Uterus (tissue), 3 donors: ENCODE measurements at regions not wholly inside any gene's neighbourhood (a gene's known extent, or its start where the extent isn't known, plus 50 kb on each side); places are given as distances from the start of the nearest gene placed in this dataset.
"Not testable (repeated sequence)": the region's sequence is repeated elsewhere in the genome, so short reads cannot be mapped to it uniquely, and the experiment has no call there.

ENCODE experiments used
- DNase-seq, 2 donors: peaks; one replicate each; pipeline ENCODE4 v3.0.0-alpha.2; 2019 to 2020
- H3K27ac ChIP-seq, 2 donors: fragments of 200-600 bp; sonication (generic); 1 replicate in 1 of 2; 2 replicates in 1 of 2; pipeline ENCODE4 v1.5.1; 2016 to 2018
- H3K27me3 ChIP-seq, 2 donors: fragments of 200-600 bp; sonication (generic); one replicate each; pipeline ENCODE4 v1.5.1; 2018 to 2019; ENCODE audit warnings: control low read depth in 1 of 2
- H3K36me3 ChIP-seq, 2 donors: fragments of 200-600 bp; sonication (generic); one replicate each; pipeline ENCODE4 v1.5.1; 2019; ENCODE audit warnings: control low read depth in 1 of 2
- H3K4me1 ChIP-seq, 2 donors: fragments of 200-600 bp; sonication (generic); one replicate each; pipeline ENCODE4 v1.5.1; 2018 to 2019; ENCODE audit warnings: control low read depth in 1 of 2
- H3K4me3 ChIP-seq, 2 donors: fragments of 200-600 bp; sonication (generic); 1 replicate in 1 of 2; 2 replicates in 1 of 2; pipeline ENCODE4 v1.5.1; 2018 to 2019; ENCODE audit warnings: mild to moderate bottlenecking in 1 of 2
- H3K9me3 ChIP-seq, 2 donors: fragments of 200-600 bp; sonication (generic); one replicate each; pipeline ENCODE4 v1.5.1; 2019; ENCODE audit warnings: control low read depth in 1 of 2
- CTCF ChIP-seq, 4 experiments: fragments of 200-600 bp in 2 of 4; fragments of 450-650 bp in 2 of 4; sonication (generic) in 2 of 4; IDR thresholded peaks; one replicate each; pipeline ENCODE4 v1.5.1; 2016 to 2019; ENCODE audit warnings: antibody characterized with exemption in 4 of 4, mild to moderate bottlenecking in 2 of 4, moderate library complexity in 1 of 4
- POLR2A ChIP-seq, 2 donors: fragments of 450-650 bp; IDR thresholded peaks; one replicate each; pipeline ENCODE4 v1.6.1; 2016; ENCODE audit warnings: antibody characterized with exemption in 2 of 2, mild to moderate bottlenecking in 1 of 2, moderate library complexity in 1 of 2
- intact Hi-C: fragments of 100-400 bp; cut with DNase I; formaldehyde crosslinking; loops from one replicate; pipeline ENCODE4 v1.15.1; 2023; ENCODE audit warnings: low total_unique reads
- donor health status: DM: yes; HTN: yes; CAD: no.

- Histone ChIP-seq H3K27ac (no peak overlapping the region), H3K27me3 (no peaks in the 10 kb centered on the region), H3K4me1 (no peaks in the 10 kb centered on the region), H3K4me3 (no peak overlapping the region), H3K9me3 (no peaks in the 10 kb centered on the region), H3K36me3 (no peaks in the 10 kb centered on the region)
- TF ChIP-seq POLR2A (IDR thresholded peaks at IDR 0.05), result no peak
- TF ChIP-seq CTCF (IDR thresholded peaks at IDR 0.05), result no peak
- intact Hi-C loops, result no loop called here
- no peak for DNase-seq
Measured at GRCh38 chr7:138354066-138354465, 106.0 kb upstream of the TRIM24 start.

- no peaks in the 10 kb centered on the region for H3K27me3 ChIP-seq
- no peaks in the 10 kb centered on the region for H3K4me1 ChIP-seq
- H3K4me3 ChIP-seq, result no peak overlapping the region
- H3K36me3 ChIP-seq, result no peaks in the 10 kb centered on the region
- intact Hi-C loops, result no loop called here
- TF ChIP-seq CTCF (IDR thresholded peaks at IDR 0.05), result no peak
- TF ChIP-seq POLR2A (IDR thresholded peaks at IDR 0.05), result no peak
- H3K9me3 ChIP-seq, result no peaks in the 10 kb centered on the region
- no peak overlapping the region for H3K27ac ChIP-seq
- no peak for DNase-seq
Measured at GRCh38 chr7:138355254-138355653, 104.8 kb upstream of the TRIM24 start.

GRCh38 chr7:138358850-138359341, 101.2 kb upstream of the TRIM24 start:
- Histone ChIP-seq H3K27me3 (no peaks in the 10 kb centered on the region), H3K4me1 (no peaks in the 10 kb centered on the region), H3K36me3 (no peaks in the 10 kb centered on the region), H3K9me3 (no peaks in the 10 kb centered on the region), H3K4me3 (no peak overlapping the region), H3K27ac (no peak overlapping the region)
- intact Hi-C loops, result no loop called here
- DNase-seq, result no peak
- TF ChIP-seq CTCF (IDR thresholded peaks at IDR 0.05) (no peak), POLR2A (IDR thresholded peaks at IDR 0.05) (no peak)

- Histone ChIP-seq H3K27me3 (no peaks in the 10 kb centered on the region), H3K4me3 (no peak overlapping the region), H3K9me3 (no peaks in the 10 kb centered on the region), H3K4me1 (no peaks in the 10 kb centered on the region), H3K36me3 (no peaks in the 10 kb centered on the region), H3K27ac (no peak overlapping the region)
- intact Hi-C loops, result no loop called here
- no peak for TF ChIP-seq CTCF (IDR thresholded peaks at IDR 0.05)
- no peak for TF ChIP-seq POLR2A (IDR thresholded peaks at IDR 0.05)
- no peak for DNase-seq
Measured at GRCh38 chr7:138359870-138360559, 100.0 kb upstream of the TRIM24 start.

- DNase-seq, result no peak
- H3K4me3 ChIP-seq, result no peak overlapping the region
- no peak overlapping the region for H3K27ac ChIP-seq
- H3K36me3 ChIP-seq, result no peaks in the 10 kb centered on the region
- TF ChIP-seq POLR2A (IDR thresholded peaks at IDR 0.05) (no peak), CTCF (IDR thresholded peaks at IDR 0.05) (no peak)
- no peaks in the 10 kb centered on the region for H3K4me1 ChIP-seq
- no peaks in the 10 kb centered on the region for H3K9me3 ChIP-seq
- intact Hi-C loops, result no loop called here
- no peaks in the 10 kb centered on the region for H3K27me3 ChIP-seq
Measured at GRCh38 chr7:138363721-138364120, 96.3 kb upstream of the TRIM24 start.

- intact Hi-C loops, H3K4me1 ChIP-seq, H3K27me3 ChIP-seq, H3K4me3 ChIP-seq, H3K9me3 ChIP-seq, H3K36me3 ChIP-seq, DNase-seq, H3K27ac ChIP-seq: not testable (repeated sequence)
Measured at GRCh38 chr7:138366137-138366536, 93.9 kb upstream of the TRIM24 start.

- H3K27ac ChIP-seq, H3K27me3 ChIP-seq, H3K4me3 ChIP-seq, H3K36me3 ChIP-seq, H3K9me3 ChIP-seq, intact Hi-C loops, H3K4me1 ChIP-seq, DNase-seq: not testable (repeated sequence)
Measured at GRCh38 chr7:138366676-138367075, 93.4 kb upstream of the TRIM24 start.
